HG03025 (cell line): ENCODE measurements at regions not wholly inside any gene's neighbourhood (a gene's known extent, or its start where the extent isn't known, plus 50 kb on each side); places are given as distances from the start of the nearest gene placed in this dataset.
A peak's percentile ranks its signal among the peaks of the same experiment; 100 is the strongest.

ENCODE experiments used
- ATAC-seq: cut with Tn5 transposase; IDR thresholded peaks from one replicate; pipeline ENCODE4 v1.9.1; 2021; ENCODE audit warnings: mild to moderate bottlenecking, moderate library complexity; ENCODE audit not compliant: unreplicated experiment, low FRiP score

GRCh38 chr15:95937128-95937528 lies 393.4 kb upstream of the NR2F2 start:
- ATAC-seq, result no peak

- ATAC-seq, result no peak
Measured at GRCh38 chr15:95940431-95940985, 390.0 kb upstream of the NR2F2 start.

GRCh38 chr15:95944193-95944592 lies 386.3 kb upstream of the NR2F2 start:
- ATAC-seq, result no peak

- ATAC-seq, result no peak
Measured at GRCh38 chr15:95944661-95945255, 385.7 kb upstream of the NR2F2 start.

- no peak for ATAC-seq
Measured at GRCh38 chr15:95946241-95946640, 384.3 kb upstream of the NR2F2 start.

GRCh38 chr15:95946926-95947325 lies 383.6 kb upstream of the NR2F2 start:
- ATAC-seq, result no peak

- no peak for ATAC-seq
Measured at GRCh38 chr15:95948411-95948810, 382.1 kb upstream of the NR2F2 start.

- no peak for ATAC-seq
Measured at GRCh38 chr15:95953032-95953431, 377.5 kb upstream of the NR2F2 start.

GRCh38 chr15:95957861-95958260 lies 372.6 kb upstream of the NR2F2 start:
- ATAC-seq, result no peak

GRCh38 chr15:95958382-95958781 lies 372.1 kb upstream of the NR2F2 start:
- ATAC-seq, result no peak

- ATAC-seq, result no peak
Measured at GRCh38 chr15:95968856-95969255, 361.6 kb upstream of the NR2F2 start.

GRCh38 chr15:95970326-95970725 lies 360.2 kb upstream of the NR2F2 start:
- no peak for ATAC-seq

- no peak for ATAC-seq
Measured at GRCh38 chr15:95972041-95972553, 358.4 kb upstream of the NR2F2 start.

GRCh38 chr15:95972812-95973211 lies 357.7 kb upstream of the NR2F2 start:
- ATAC-seq, result no peak

GRCh38 chr15:95973566-95974256 lies 356.8 kb upstream of the NR2F2 start:
- peak; percentile 60 for ATAC-seq

GRCh38 chr15:95975212-95975611 lies 355.3 kb upstream of the NR2F2 start:
- ATAC-seq, result peak; percentile 90

GRCh38 chr15:95979286-95979685 lies 351.2 kb upstream of the NR2F2 start:
- no peak for ATAC-seq

GRCh38 chr15:95981209-95981608 lies 349.3 kb upstream of the NR2F2 start:
- ATAC-seq, result no peak

GRCh38 chr15:95987299-95987698 lies 343.2 kb upstream of the NR2F2 start:
- ATAC-seq, result no peak

GRCh38 chr15:95987886-95988573 lies 342.5 kb upstream of the NR2F2 start:
- no peak for ATAC-seq

GRCh38 chr15:95988574-95988887 lies 342.0 kb upstream of the NR2F2 start:
- no peak for ATAC-seq
